HEK293 (cell line): ENCODE measurements at regions not wholly inside any gene's neighbourhood (a gene's known extent, or its start where the extent isn't known, plus 50 kb on each side); places are given as distances from the start of the nearest gene placed in this dataset.

Experiments used
- BCL6B ChIP-seq: fragments of 450-650 bp; formaldehyde crosslinking; IDR thresholded peaks from 2 replicates; pipeline ENCODE4 v1.5.1; 2017; ENCODE audit warnings: missing biosample characterization, missing genetic modification characterization
- CTCF ChIP-seq: fragments of 450-650 bp; formaldehyde crosslinking; IDR thresholded peaks from 2 replicates; pipeline ENCODE4 v1.5.1; 2016; ENCODE audit warnings: missing biosample characterization, missing genetic modification characterization
- HIC1 ChIP-seq: fragments of 450-650 bp; formaldehyde crosslinking; IDR thresholded peaks from 2 replicates; pipeline ENCODE4 v1.5.1; 2016; ENCODE audit warnings: missing biosample characterization, missing genetic modification characterization
- PATZ1 ChIP-seq: fragments of 450-650 bp; formaldehyde crosslinking; IDR thresholded peaks from 2 replicates; pipeline ENCODE4 v1.5.1; 2016; ENCODE audit warnings: missing biosample characterization, missing genetic modification characterization
- SALL2 ChIP-seq: fragments of 450-650 bp; formaldehyde crosslinking; IDR thresholded peaks from 2 replicates; pipeline ENCODE4 v1.5.0; 2017; ENCODE audit warnings: missing biosample characterization, mild to moderate bottlenecking, missing genetic modification characterization, borderline replicate concordance
- ZBTB20 ChIP-seq: fragments of 450-650 bp; formaldehyde crosslinking; IDR thresholded peaks from 2 replicates; pipeline ENCODE4 v1.5.1; 2016; ENCODE audit warnings: missing biosample characterization, missing genetic modification characterization
- ZEB2 ChIP-seq: fragments of 450-650 bp; formaldehyde crosslinking; IDR thresholded peaks from 2 replicates; pipeline ENCODE4 v1.5.1; 2016; ENCODE audit warnings: missing biosample characterization, missing genetic modification characterization
- ZNF133 ChIP-seq: fragments of 450-650 bp; formaldehyde crosslinking; IDR thresholded peaks from 2 replicates; pipeline ENCODE4 v1.5.1; 2016; ENCODE audit warnings: missing biosample characterization, missing genetic modification characterization
- ZNF274 ChIP-seq, 2 experiments: fragments of 200-500 bp in 1 of 2; fragments of 450-650 bp in 1 of 2; sonication (Bioruptor generic) in 1 of 2; formaldehyde crosslinking in 1 of 2; IDR thresholded peaks; 2 replicates each; pipeline versions ENCODE4 v1.5.1 to v1.6.1; 2014 to 2016; ENCODE audit warnings: borderline replicate concordance in 1 of 2, inconsistent platforms in 1 of 2, low read length in 1 of 2, missing biosample characterization in 1 of 2, missing genetic modification characterization in 1 of 2
- ZNF529 ChIP-seq: fragments of 450-650 bp; formaldehyde crosslinking; IDR thresholded peaks from 2 replicates; pipeline ENCODE4 v1.5.1; 2017; ENCODE audit warnings: missing genetic modification characterization, missing biosample characterization; ENCODE audit not compliant: insufficient replicate concordance
- ZNF555 ChIP-seq: fragments of 450-650 bp; formaldehyde crosslinking; conservative IDR thresholded peaks from 2 replicates; pipeline ENCODE4 v1.5.1; 2017; ENCODE audit warnings: missing biosample characterization, mild to moderate bottlenecking, missing genetic modification characterization, inconsistent platforms
- ZNF701 ChIP-seq: fragments of 450-650 bp; formaldehyde crosslinking; IDR thresholded peaks from 2 replicates; pipeline ENCODE4 v1.5.1; 2016; ENCODE audit warnings: missing biosample characterization, missing genetic modification characterization
- ZNF837 ChIP-seq: fragments of 450-650 bp; formaldehyde crosslinking; IDR thresholded peaks from 2 replicates; pipeline ENCODE4 v1.5.1; 2016; ENCODE audit warnings: missing biosample characterization, missing genetic modification characterization
- ZSCAN16 ChIP-seq: fragments of 450-650 bp; formaldehyde crosslinking; IDR thresholded peaks from 2 replicates; pipeline ENCODE4 v1.5.1; 2016; ENCODE audit warnings: missing biosample characterization, missing genetic modification characterization

GRCh38 chr11:119806064-119806915, 77.3 kb upstream of the NECTIN1 start:
- TF ChIP-seq HIC1 (tag by site-specific recombination), result no peak
- no peak for TF ChIP-seq SALL2 (tag by site-specific recombination)
- no peak for TF ChIP-seq ZBTB20 (tag by site-specific recombination)
- TF ChIP-seq ZNF837 (tag by site-specific recombination), result no peak
- TF ChIP-seq ZNF555 (tag by site-specific recombination), result no peak
- TF ChIP-seq CTCF (tag by site-specific recombination), result no peak
- no peak for TF ChIP-seq ZNF133 (tag by site-specific recombination)
- no peak for TF ChIP-seq ZNF274 (IDR thresholded peaks at IDR 0.05; ENCODE audit: low read length)
- TF ChIP-seq ZNF274 (tag by site-specific recombination; IDR thresholded peaks at IDR 0.05; ENCODE audit: borderline replicate concordance), result no peak
- no peak for TF ChIP-seq ZSCAN16 (tag by site-specific recombination)
- TF ChIP-seq ZNF701 (tag by site-specific recombination), result no peak
- no peak for TF ChIP-seq PATZ1 (tag by site-specific recombination)
- no peak for TF ChIP-seq ZEB2 (tag by site-specific recombination)
- TF ChIP-seq ZNF529 (tag by site-specific recombination), result no peak
- TF ChIP-seq BCL6B (tag by site-specific recombination), result no peak
